Endothelial cell of umbilical vein (primary cell): ENCODE measurements at regions not wholly inside any gene's neighbourhood (a gene's known extent, or its start where the extent isn't known, plus 50 kb on each side); places are given as distances from the start of the nearest gene placed in this dataset.

ENCODE experiments used
- BruUV-seq: library from RNA; stranded (reverse); fragments of 400-500 nt; replicated peaks from 2 replicates; lab custom pipeline; 2021; lab: Mats Ljungman, UMichigan
- CTCF ChIA-PET: fragments of 300-600, 350-600 bp; sonication (Branson Sonifier 250); formaldehyde crosslinking; loops from one replicate; lab custom pipeline; 2021; ENCODE audit warnings: antibody characterized with exemption, inconsistent platforms; lab: Charles Lee
- POLR2A ChIA-PET: fragments of 300-600, 350-600 bp; sonication (Branson Sonifier 250); formaldehyde crosslinking; loops from one replicate; lab custom pipeline; 2021; ENCODE audit warnings: antibody characterized with exemption, inconsistent platforms; lab: Charles Lee
- DNase-seq: peaks from one replicate; pipeline ENCODE4 v3.0.0-alpha.2; 2011; ENCODE audit warnings: low read depth, low spot score
- FAIRE-seq: peaks from 2 replicates; lab custom pipeline; 2011; peaks lifted over from hg19 to GRCh38; lab: Jason Lieb, UNC
- H2AFZ ChIP-seq: 2 replicates; pipeline ENCODE4 v1.6.0; 2012; ENCODE audit warnings: low read depth, low read length, control low read depth, inconsistent platforms
- H3K27ac ChIP-seq: 2 replicates; pipeline ENCODE4 v1.5.1; 2011; ENCODE audit warnings: low read depth, mild to moderate bottlenecking, control low read depth, low read length, moderate library complexity; ENCODE audit not compliant: insufficient read depth
- H3K27me3 ChIP-seq, 2 experiments: 2 replicates each; pipeline versions ENCODE4 v1.6.0 to v1.6.1; 2011; ENCODE audit warnings: low read length in 2 of 2, mixed read lengths in 1 of 2; ENCODE audit not compliant: control insufficient read depth in 2 of 2, insufficient read depth in 2 of 2
- H3K36me3 ChIP-seq, 2 experiments: 2 replicates in 1 of 2; 3 replicates in 1 of 2; pipeline ENCODE4 v1.5.1; 2011; ENCODE audit warnings: low read length in 2 of 2, mild to moderate bottlenecking in 1 of 2, moderate library complexity in 1 of 2; ENCODE audit not compliant: control insufficient read depth in 2 of 2, insufficient read depth in 2 of 2; ENCODE audit errors: extremely low read depth in 1 of 2
- H3K4me1 ChIP-seq: 3 replicates; pipeline ENCODE4 v1.5.1; 2011; ENCODE audit warnings: mild to moderate bottlenecking, low read length; ENCODE audit not compliant: control insufficient read depth, insufficient read depth; ENCODE audit errors: extremely low read depth
- H3K4me2 ChIP-seq: 2 replicates; pipeline ENCODE4 v1.6.1; 2011; ENCODE audit warnings: low read length, control low read depth, mixed read lengths; ENCODE audit not compliant: insufficient read depth
- H3K4me3 ChIP-seq, 3 experiments: fragments of 200-600 bp in 1 of 3; sonication (generic), shearing (Covaris generic) in 1 of 3; replicated peaks in 1 of 3; 2 replicates each; pipeline ENCODE4 v1.5.1; 2011 to 2016; ENCODE audit warnings: control low read depth in 3 of 3, low read length in 3 of 3, mild to moderate bottlenecking in 2 of 3, inconsistent platforms in 1 of 3, low read depth in 1 of 3, moderate library complexity in 1 of 3; ENCODE audit not compliant: insufficient read depth in 1 of 3
- H3K79me2 ChIP-seq: 2 replicates; pipeline ENCODE4 v1.6.0; 2012; ENCODE audit warnings: low read length, inconsistent platforms; ENCODE audit not compliant: control insufficient read depth, insufficient read depth
- H3K9ac ChIP-seq: replicated peaks from 2 replicates; pipeline ENCODE3; 2011; ENCODE audit warnings: low read length, control low read depth; ENCODE audit not compliant: insufficient read depth; ENCODE audit errors: extremely low read depth
- H3K9me1 ChIP-seq: replicated peaks from 3 replicates; pipeline ENCODE4 v1.6.0; 2011; ENCODE audit warnings: mild to moderate bottlenecking, low read length; ENCODE audit not compliant: control insufficient read depth, insufficient read depth; ENCODE audit errors: extremely low read depth
- H3K9me3 ChIP-seq: replicated peaks from 2 replicates; pipeline ENCODE4 v1.5.1; 2012; ENCODE audit warnings: low read length, inconsistent platforms; ENCODE audit not compliant: control insufficient read depth, insufficient read depth
- H4K20me1 ChIP-seq: replicated peaks from 2 replicates; pipeline ENCODE3; 2011; ENCODE audit warnings: mild to moderate bottlenecking, low read length; ENCODE audit not compliant: control insufficient read depth, insufficient read depth; ENCODE audit errors: extremely low read depth
- CTCF ChIP-seq, 2 donors: IDR thresholded peaks; 1 replicate in 1 of 2; 2 replicates in 1 of 2; pipeline ENCODE4 v1.5.1; 2011; ENCODE audit warnings: low read length in 2 of 2, mild to moderate bottlenecking in 2 of 2, moderate library complexity in 2 of 2, control low read depth in 1 of 2, inconsistent platforms in 1 of 2, low read depth in 1 of 2; ENCODE audit not compliant: insufficient read depth in 1 of 2; ENCODE audit errors: extremely low read depth in 1 of 2
- EZH2 ChIP-seq: IDR thresholded peaks from 2 replicates; pipeline ENCODE4 v1.6.1; 2012; ENCODE audit warnings: borderline replicate concordance, low read depth, mild to moderate bottlenecking, moderate library complexity, low read length, inconsistent platforms; ENCODE audit not compliant: severe bottlenecking
- FOS ChIP-seq: IDR thresholded peaks from 2 replicates; pipeline ENCODE4 v1.6.1; 2011; ENCODE audit warnings: mild to moderate bottlenecking, low read length, moderate library complexity, borderline replicate concordance; ENCODE audit not compliant: insufficient read depth
- GATA2 ChIP-seq: IDR thresholded peaks from 2 replicates; pipeline ENCODE4 v1.7.0; 2011; ENCODE audit warnings: low read depth, mild to moderate bottlenecking, moderate library complexity, mixed read lengths, low read length; ENCODE audit not compliant: insufficient read length, insufficient read depth
- JUN ChIP-seq: IDR thresholded peaks from 2 replicates; pipeline ENCODE4 v1.6.1; 2011; ENCODE audit warnings: borderline replicate concordance, low read depth; ENCODE audit not compliant: insufficient read length, insufficient read depth
- MAX ChIP-seq: IDR thresholded peaks from 2 replicates; pipeline ENCODE4 v1.6.1; 2011; ENCODE audit not compliant: insufficient read depth, insufficient read length
- MYC ChIP-seq: IDR thresholded peaks from one replicate; pipeline ENCODE4 v1.6.1; 2011; ENCODE audit warnings: mild to moderate bottlenecking, low read depth, low read length
- POLR2A ChIP-seq: IDR thresholded peaks from 2 replicates; pipeline ENCODE4 v1.6.1; 2012; ENCODE audit warnings: low read depth, mild to moderate bottlenecking, control low read depth, low read length
- POLR2AphosphoS5 ChIP-seq: IDR thresholded peaks from 2 replicates; pipeline ENCODE4 v1.6.1; 2012; ENCODE audit warnings: low read depth, mild to moderate bottlenecking, control low read depth, low read length, moderate library complexity; ENCODE audit not compliant: insufficient read depth
- dilution Hi-C: fragments of 300-500 bp; cut with MboI; formaldehyde crosslinking; loops from one replicate; pipeline ENCODE4 v1.15.0; 2019; ENCODE audit warnings: low sequenced_read_pairs; ENCODE audit not compliant: extremely low pct_ligation_motif_present
- intact Hi-C: fragments of 100-400 bp; cut with micrococcal nuclease; formaldehyde crosslinking; loops from one replicate; pipeline ENCODE4 v1.10.0; 2022

DNA sequence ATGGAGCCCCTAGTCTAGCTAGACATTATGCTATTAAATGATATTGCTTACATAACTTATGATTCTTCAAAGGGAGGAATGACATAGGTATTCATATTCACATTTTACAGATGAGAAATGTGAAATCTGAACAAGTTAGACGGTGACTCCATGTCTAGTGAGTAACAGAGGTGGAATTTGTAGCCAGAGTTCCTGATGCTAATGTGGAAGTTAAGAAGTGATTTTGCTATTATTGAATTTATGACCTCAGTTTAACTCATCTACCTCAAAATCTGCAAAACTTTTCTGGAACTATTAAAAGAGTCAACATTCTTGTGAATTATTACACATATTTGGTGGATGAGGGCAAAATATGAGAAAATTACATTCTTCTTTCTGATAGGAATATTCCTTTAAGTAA lies 347.6 kb upstream of the MMS22L start:
- no peak overlapping the region for H3K4me3 ChIP-seq
- no peaks in the 10 kb centered on the region for H3K4me1 ChIP-seq
- DNase-seq (no peak), FAIRE-seq (no peak)
- H3K4me2 ChIP-seq = no peak overlapping the region
- no peak overlapping the region for H2AFZ ChIP-seq
- ChIA-PET CTCF (no interaction called here), POLR2A (no interaction called here)
- TF ChIP-seq POLR2AphosphoS5 (no peak), MAX (no peak), GATA2 (no peak)
- H3K36me3 ChIP-seq = no peaks in the 10 kb centered on the region
- no TSS peak for BruUV-seq
- H3K9ac ChIP-seq = no peak overlapping the region
- no peaks in the 10 kb centered on the region for H3K9me1 ChIP-seq
- intact Hi-C loops (no loop called here), dilution Hi-C loops (no loop called here)
- no peak overlapping the region for H3K27ac ChIP-seq
- no peaks in the 10 kb centered on the region for H3K79me2 ChIP-seq
- H3K9me3 ChIP-seq = no peaks in the 10 kb centered on the region
- no peaks in the 10 kb centered on the region for H4K20me1 ChIP-seq
- H3K27me3 ChIP-seq = no peaks in the 10 kb centered on the region

DNA sequence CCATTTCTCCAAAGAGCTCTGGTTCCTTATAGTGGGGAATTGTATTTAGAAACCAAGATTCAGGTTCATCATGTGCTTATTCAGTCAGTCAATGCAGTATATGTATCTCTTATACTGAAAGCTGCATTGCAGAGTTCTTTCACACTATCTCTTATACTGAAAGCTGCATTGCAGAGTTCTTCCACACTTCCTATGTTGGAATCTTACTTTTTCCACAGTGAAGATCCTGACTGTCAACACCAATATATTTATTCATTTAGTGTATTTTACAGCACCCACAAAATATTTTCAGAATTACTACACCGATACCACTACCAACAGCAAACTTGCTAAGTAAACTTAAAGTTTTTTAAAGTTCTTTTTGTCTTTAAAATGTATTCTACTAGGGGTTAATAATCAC lies 349.3 kb upstream of the MMS22L start:
- no peak overlapping the region for H3K4me2 ChIP-seq
- H3K9me3 ChIP-seq = no peaks in the 10 kb centered on the region
- DNase-seq = no peak
- no peaks in the 10 kb centered on the region for H3K9me1 ChIP-seq
- no peak overlapping the region for H2AFZ ChIP-seq
- H3K9ac ChIP-seq = no peak overlapping the region
- CTCF ChIA-PET = no interaction called here
- intact Hi-C loops = no loop called here
- H4K20me1 ChIP-seq = no peaks in the 10 kb centered on the region
- POLR2A ChIA-PET = no interaction called here
- no peaks in the 10 kb centered on the region for H3K79me2 ChIP-seq
- no peaks in the 10 kb centered on the region for H3K4me1 ChIP-seq
- no TSS peak for BruUV-seq
- FAIRE-seq = no peak
- no peaks in the 10 kb centered on the region for H3K36me3 ChIP-seq
- TF ChIP-seq EZH2 = no peak
- no peak for TF ChIP-seq CTCF (IDR thresholded peaks at IDR 0.05; ENCODE audit: extremely low read depth in 1 of 2, insufficient read depth in 1 of 2, low read depth in 1 of 2, low read length in 2 of 2)
- TF ChIP-seq FOS = no peak
- TF ChIP-seq POLR2AphosphoS5 = no peak
- TF ChIP-seq MAX = no peak
- no peak for TF ChIP-seq POLR2A
- TF ChIP-seq JUN = no peak
- TF ChIP-seq GATA2 = no peak
- no peak for TF ChIP-seq MYC
- H3K27ac ChIP-seq = no peak overlapping the region
- dilution Hi-C loops = no loop called here
- H3K27me3 ChIP-seq = no peaks in the 10 kb centered on the region
- H3K4me3 ChIP-seq = no peak overlapping the region
